ENCODE measurements at regions not wholly inside any gene's neighbourhood (a gene's known extent, or its start where the extent isn't known, plus 50 kb on each side); places are given as distances from the start of the nearest gene placed in this dataset.

GRCh38 chr13:73715114-73715910 is 418.9 kb downstream of the KLF12 start:
- no peak for DNase-seq (ENCODE audit: low spot score)
- intact Hi-C loops (cut with DNase I): no loop called here

- intact Hi-C loops (cut with DNase I): no loop called here
Observed at GRCh38 chr13:73714522-73714921, 419.7 kb downstream of the KLF12 start.

GRCh38 chr13:73708393-73708985 is 425.7 kb downstream of the KLF12 start:
- no peak for DNase-seq (ENCODE audit: low spot score)
- intact Hi-C loops (cut with DNase I): no loop called here

More at GRCh38 chr13:73714522-73714921, 419.7 kb downstream of the KLF12 start:
- no peak for DNase-seq (ENCODE audit: low spot score)

GRCh38 chr13:73704587-73704986 is 429.6 kb downstream of the KLF12 start:
- intact Hi-C loops (cut with DNase I): no loop called here

GRCh38 chr13:73703606-73704005 is 430.6 kb downstream of the KLF12 start:
- intact Hi-C loops (cut with DNase I): no loop called here

More at GRCh38 chr13:73704587-73704986, 429.6 kb downstream of the KLF12 start:
- no peak for DNase-seq (ENCODE audit: low spot score)

GRCh38 chr13:73702419-73703071 is 431.7 kb downstream of the KLF12 start:
- DNase-seq (ENCODE audit: low spot score): no peak

More at GRCh38 chr13:73703606-73704005, 430.6 kb downstream of the KLF12 start:
- DNase-seq (ENCODE audit: low spot score): no peak

GRCh38 chr13:73701160-73701559 is 433.0 kb downstream of the KLF12 start:
- intact Hi-C loops (cut with DNase I): no loop called here
- no peak for DNase-seq (ENCODE audit: low spot score)

More at GRCh38 chr13:73702419-73703071, 431.7 kb downstream of the KLF12 start:
- intact Hi-C loops (cut with DNase I): no loop called here

GRCh38 chr13:73698859-73699258 is 435.3 kb downstream of the KLF12 start:
- DNase-seq (ENCODE audit: low spot score): no peak
- intact Hi-C loops (cut with DNase I): no loop called here

GRCh38 chr13:73697166-73697565 is 437.0 kb downstream of the KLF12 start:
- intact Hi-C loops (cut with DNase I): no loop called here
- no peak for DNase-seq (ENCODE audit: low spot score)

GRCh38 chr13:73696713-73697112 is 437.5 kb downstream of the KLF12 start:
- no peak for DNase-seq (ENCODE audit: low spot score)
- intact Hi-C loops (cut with DNase I): no loop called here

GRCh38 chr13:73696271-73696670 is 437.9 kb downstream of the KLF12 start:
- DNase-seq (ENCODE audit: low spot score): no peak
- intact Hi-C loops (cut with DNase I): no loop called here

- intact Hi-C loops (cut with DNase I): no loop called here
- no peak for DNase-seq (ENCODE audit: low spot score)
Observed at GRCh38 chr13:73695325-73695724, 438.9 kb downstream of the KLF12 start.

GRCh38 chr13:73693215-73693614 is 441.0 kb downstream of the KLF12 start:
- no peak for DNase-seq (ENCODE audit: low spot score)
- intact Hi-C loops (cut with DNase I): no loop called here

- intact Hi-C loops (cut with DNase I): no loop called here
- DNase-seq (ENCODE audit: low spot score): no peak
Observed at GRCh38 chr13:73691891-73692290, 442.3 kb downstream of the KLF12 start.

GRCh38 chr13:73687929-73688328 is 446.3 kb downstream of the KLF12 start:
- no peak for DNase-seq (ENCODE audit: low spot score)
- intact Hi-C loops (cut with DNase I): no loop called here

- DNase-seq (ENCODE audit: low spot score): no peak
- intact Hi-C loops (cut with DNase I): no loop called here
Observed at GRCh38 chr13:73687087-73687486, 447.1 kb downstream of the KLF12 start.

- intact Hi-C loops (cut with DNase I): no loop called here
Observed at GRCh38 chr13:73684750-73685149, 449.5 kb downstream of the KLF12 start.

GRCh38 chr13:73684286-73684685 is 449.9 kb downstream of the KLF12 start:
- intact Hi-C loops (cut with DNase I): no loop called here

More at GRCh38 chr13:73684750-73685149, 449.5 kb downstream of the KLF12 start:
- DNase-seq (ENCODE audit: low spot score): no peak

GRCh38 chr13:73683746-73684145 is 450.5 kb downstream of the KLF12 start:
- DNase-seq (ENCODE audit: low spot score): no peak
- intact Hi-C loops (cut with DNase I): no loop called here

More at GRCh38 chr13:73684286-73684685, 449.9 kb downstream of the KLF12 start:
- DNase-seq (ENCODE audit: low spot score): no peak

GRCh38 chr13:73681779-73682178 is 452.4 kb downstream of the KLF12 start:
- intact Hi-C loops (cut with DNase I): no loop called here
- no peak for DNase-seq (ENCODE audit: low spot score)

All from posterior vena cava (tissue), 2 donors.